Right lobe of liver (tissue), 4 donors: ENCODE measurements at regions not wholly inside any gene's neighbourhood (a gene's known extent, or its start where the extent isn't known, plus 50 kb on each side); places are given as distances from the start of the nearest gene placed in this dataset.

Experiments
- CTCF ChIP-seq, 4 donors: fragments of 200-600 bp in 3 of 4; fragments of 450-650 bp in 1 of 4; IDR thresholded peaks; one replicate each; pipeline versions ENCODE4 v1.5.1 to v1.8.0; 2016 to 2022; ENCODE audit warnings: antibody characterized with exemption in 4 of 4, mild to moderate bottlenecking in 2 of 4
- POLR2A ChIP-seq: fragments of 450-650 bp; IDR thresholded peaks from one replicate; pipeline ENCODE4 v1.6.1; 2017; ENCODE audit warnings: antibody characterized with exemption, mild to moderate bottlenecking
- donor health status: DM: no; HTN: no; CAD: no.
- donor health status: DM: no; HTN: no; CAD: no.
- donor health status: DM: no; HTN: yes; CAD: no.

DNA sequence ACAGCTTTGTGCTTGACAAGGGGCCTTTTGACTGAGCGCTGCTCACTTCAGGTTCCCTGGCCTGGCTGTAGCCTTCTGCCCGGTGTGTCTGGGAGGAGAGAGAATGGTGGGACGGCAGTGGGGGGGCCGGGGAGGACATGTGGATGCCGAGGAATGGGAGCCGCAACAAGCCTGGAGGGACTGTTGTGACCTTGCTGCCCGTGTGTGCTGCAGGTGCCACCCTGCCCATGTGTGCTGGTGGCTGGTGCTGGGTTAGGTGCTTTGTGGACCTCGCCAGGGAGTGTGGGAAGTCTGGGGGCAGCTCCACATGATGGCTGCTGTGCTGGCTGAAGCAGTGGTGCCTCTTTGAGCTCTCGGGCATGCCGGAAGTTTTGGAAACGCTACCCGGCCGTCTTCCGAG is 132.1 kb downstream of the LAT start:
- TF ChIP-seq CTCF (IDR thresholded peaks at IDR 0.05) (no peak), POLR2A (no peak)
